ENCODE measurements at regions not wholly inside any gene's neighbourhood (a gene's known extent, or its start where the extent isn't known, plus 50 kb on each side); places are given as distances from the start of the nearest gene placed in this dataset.
A peak's percentile ranks its signal among the peaks of the same experiment; 100 is the strongest.
"Not testable (repeated sequence)": the region's sequence is repeated elsewhere in the genome, so short reads cannot be mapped to it uniquely, and the experiment has no call there.

DNA sequence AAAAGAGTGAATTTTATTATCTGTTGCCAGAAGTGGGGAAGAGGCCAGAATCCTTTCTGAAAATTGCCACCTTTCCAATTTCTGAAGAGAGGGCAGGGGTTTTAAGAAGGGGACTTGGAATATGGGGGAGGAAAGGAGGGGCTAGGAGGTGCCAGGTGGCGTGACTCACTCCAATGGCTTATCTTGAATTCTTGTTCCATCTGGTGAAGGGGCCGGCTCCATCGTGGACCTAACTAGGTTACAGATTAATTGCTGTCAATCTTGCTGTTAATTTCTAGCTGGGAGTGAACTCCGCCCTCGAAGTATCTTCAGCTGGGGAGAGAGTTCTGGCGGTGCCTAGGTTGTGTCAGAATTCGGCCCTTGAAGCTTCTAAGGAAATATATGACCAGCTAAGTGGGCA, 138.7 kb downstream of the YTHDC2 start:
- DNase-seq, result no peak

DNA sequence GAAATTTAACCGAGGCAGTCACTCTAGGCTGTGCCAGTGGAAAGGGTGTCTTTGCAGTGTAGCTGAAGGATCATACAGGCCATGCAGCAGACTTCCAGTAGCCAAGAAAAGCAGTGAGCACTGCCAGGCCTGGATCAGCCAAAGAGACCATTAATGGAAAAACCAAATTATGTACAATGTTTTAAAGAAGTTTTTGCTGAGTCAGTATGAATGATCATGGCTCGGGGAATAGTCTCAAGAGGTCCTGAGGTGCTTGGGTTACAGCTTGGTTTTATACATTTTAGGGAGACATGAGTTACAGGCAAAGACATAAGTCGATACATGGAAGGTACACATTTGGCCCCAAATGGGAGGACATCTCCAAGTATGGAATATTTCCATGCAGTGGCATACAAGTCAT, 141.3 kb downstream of the YTHDC2 start:
- no peak for DNase-seq

- no peak for DNase-seq
Measured at GRCh38 chr5:113660206-113660605, 146.7 kb downstream of the YTHDC2 start.

- no peak for DNase-seq
Measured at GRCh38 chr5:113660706-113661250, 147.3 kb downstream of the YTHDC2 start.

- DNase-seq, result peak in 1 of 2 experiments; percentile 9
Measured at GRCh38 chr5:113663879-113664541, 150.5 kb downstream of the YTHDC2 start.

DNA sequence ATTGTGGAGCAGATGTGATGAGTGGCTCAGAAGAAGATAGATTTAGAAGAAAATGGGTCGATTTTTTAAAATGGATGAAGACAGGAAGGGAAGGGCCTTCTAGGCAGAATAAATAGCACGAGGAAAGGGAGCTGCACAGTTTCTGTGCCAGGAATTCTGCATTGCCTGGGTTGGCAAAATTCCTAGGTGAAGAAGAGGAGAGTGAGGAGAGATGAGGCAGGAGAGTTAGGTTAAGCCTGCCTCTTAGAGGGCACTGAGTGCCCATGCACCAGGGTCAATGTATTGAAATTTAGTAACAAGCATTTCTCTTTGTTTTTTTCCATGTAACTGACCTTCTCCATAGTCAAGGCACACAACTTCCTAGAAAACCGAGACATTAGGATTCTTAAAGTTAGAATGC, 159.5 kb downstream of the YTHDC2 start:
- DNase-seq, result no peak

- no peak for DNase-seq
Measured at GRCh38 chr5:113675166-113675565, 161.7 kb downstream of the YTHDC2 start.

DNA sequence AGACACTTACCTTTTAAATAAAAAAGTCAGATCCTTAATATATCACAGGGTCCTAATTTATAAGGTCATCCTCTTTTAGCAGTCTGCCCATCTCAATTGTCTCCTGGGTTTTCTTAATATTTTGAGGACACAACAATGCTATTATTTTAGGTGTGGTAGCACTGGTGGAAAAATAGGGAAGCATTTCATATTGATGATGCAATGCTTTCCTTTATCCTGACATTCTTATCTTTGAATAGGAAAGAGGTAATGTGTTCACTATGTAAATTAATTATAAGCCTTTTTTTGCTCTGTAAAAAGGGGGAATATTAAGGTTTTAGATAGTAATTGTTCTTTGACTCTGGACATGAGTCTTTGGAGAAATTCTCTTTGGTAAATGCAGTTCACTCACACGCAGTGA, 164.7 kb downstream of the YTHDC2 start:
- DNase-seq, result no peak

- DNase-seq, result peak in 1 of 2 experiments; percentile 37
Measured at GRCh38 chr5:113678924-113679575, 165.6 kb downstream of the YTHDC2 start.

GRCh38 chr5:113680534-113680933, 167.0 kb downstream of the YTHDC2 start:
- DNase-seq, result no peak

- DNase-seq, result no peak
Measured at GRCh38 chr5:113682497-113683136, 169.1 kb downstream of the YTHDC2 start.

GRCh38 chr5:113683211-113683610, 169.7 kb downstream of the YTHDC2 start:
- no peak for DNase-seq

GRCh38 chr5:113686599-113686998, 173.1 kb downstream of the YTHDC2 start:
- DNase-seq, result no peak

GRCh38 chr5:113689647-113690046, 176.2 kb downstream of the YTHDC2 start:
- no peak for DNase-seq

DNA sequence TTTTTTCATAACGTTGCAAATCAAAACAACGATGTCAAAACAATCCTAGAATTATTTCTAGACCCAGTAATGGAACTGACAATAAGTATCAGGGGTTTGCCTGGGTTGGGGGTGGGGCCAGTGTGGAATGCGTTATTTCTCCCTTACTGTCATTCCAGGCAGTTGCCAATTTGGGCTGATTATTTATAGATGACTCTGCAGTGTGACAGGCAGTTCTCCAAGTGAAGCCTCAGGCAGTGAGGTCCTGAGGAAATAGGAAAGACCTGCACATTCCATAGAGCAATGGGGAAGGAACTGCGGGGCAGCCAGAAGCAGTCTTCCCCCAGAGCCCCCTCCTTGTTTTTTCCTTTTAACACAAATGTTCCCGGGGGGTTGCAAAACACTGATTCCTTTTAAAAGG, 179.0 kb downstream of the YTHDC2 start:
- DNase-seq, result no peak

- DNase-seq, result no peak
Measured at GRCh38 chr5:113692891-113693457, 179.5 kb downstream of the YTHDC2 start.

GRCh38 chr5:113693701-113694100, 180.2 kb downstream of the YTHDC2 start:
- DNase-seq, result no peak

DNA sequence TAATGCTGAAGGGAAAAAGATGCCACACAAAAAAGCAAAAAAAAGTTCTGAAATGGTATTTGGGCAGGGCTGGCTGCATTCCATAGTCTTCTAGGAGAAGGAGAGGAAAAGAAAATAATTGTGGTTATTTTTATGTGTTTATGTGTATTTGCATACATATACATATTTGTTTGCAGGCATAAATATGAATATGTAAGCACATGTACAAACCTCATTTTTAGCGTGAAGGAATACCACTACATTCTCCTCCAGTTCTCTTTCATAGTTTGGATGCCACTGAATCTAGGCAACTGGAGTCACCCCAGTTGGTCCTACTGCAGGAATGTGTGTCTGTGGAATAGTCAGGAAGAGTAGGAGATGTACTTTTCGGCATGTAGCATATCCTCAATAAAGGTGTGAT, 181.1 kb downstream of the YTHDC2 start:
- no peak for DNase-seq

GRCh38 chr5:113703266-113703665, 189.8 kb downstream of the YTHDC2 start:
- no peak for DNase-seq

DNA sequence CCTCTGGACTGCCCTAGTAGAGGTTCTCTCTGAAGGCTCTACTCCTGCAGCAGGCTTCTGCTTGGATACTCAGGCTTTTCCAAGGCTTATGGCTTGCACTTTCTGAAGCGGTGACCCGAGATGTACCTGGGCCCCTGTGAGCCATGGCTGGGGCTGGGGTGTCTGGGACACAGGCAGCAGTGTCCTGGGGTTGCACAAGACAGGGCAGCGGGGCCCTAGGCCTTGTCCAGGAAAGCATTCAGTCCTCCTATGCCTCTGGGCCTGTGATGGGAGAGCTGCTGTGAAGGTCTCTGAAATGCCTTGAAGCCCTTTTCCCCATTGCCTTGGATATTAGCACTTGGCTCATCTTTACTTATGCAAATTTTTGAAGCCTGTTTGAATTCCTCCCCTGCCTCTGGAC, 192.2 kb downstream of the YTHDC2 start:
- no peak for DNase-seq

DNA sequence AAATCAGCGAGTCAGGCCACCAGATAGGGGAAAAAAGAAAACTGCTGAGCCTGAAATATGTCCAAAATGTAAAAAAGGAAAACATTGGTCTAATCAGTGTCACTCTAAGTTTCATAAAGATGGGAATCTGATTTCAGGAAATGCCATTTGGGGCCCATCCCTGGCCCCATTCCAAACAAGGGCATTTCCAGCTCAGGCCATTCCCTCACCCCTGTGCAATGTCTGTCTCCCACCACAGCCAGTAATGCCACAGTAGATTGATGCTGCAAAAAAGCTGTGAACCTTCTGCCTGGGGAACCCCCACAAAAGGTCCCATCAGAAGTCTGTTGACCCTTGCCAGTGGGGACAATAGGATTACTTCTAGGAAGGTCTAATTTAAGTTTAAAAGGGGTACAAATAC, 199.6 kb downstream of the YTHDC2 start:
- no peak for DNase-seq

GRCh38 chr5:113715921-113716320, 202.4 kb downstream of the YTHDC2 start:
- not testable (repeated sequence) for DNase-seq

DNA sequence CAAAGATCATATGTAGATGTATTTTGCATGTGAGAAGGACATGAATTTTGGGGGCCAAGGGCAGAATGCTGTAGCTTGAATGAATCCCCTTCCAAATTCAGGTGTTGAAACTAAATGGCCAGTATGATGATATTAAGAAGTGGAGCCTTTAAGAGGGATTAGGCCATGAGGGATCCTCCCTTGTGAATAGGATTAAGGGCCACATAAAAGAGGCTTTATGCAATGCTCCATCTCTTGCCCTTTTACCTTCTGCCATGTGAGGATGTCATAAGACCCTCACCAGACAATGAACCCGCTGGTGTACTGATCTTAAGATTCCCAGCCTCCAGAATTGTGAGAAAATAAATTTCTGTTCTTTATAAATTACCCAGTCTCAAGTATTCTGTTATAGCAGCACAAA, 206.1 kb downstream of the YTHDC2 start:
- no peak for DNase-seq

- no peak for DNase-seq
Measured at GRCh38 chr5:113721171-113721570, 207.7 kb downstream of the YTHDC2 start.
